ENCODE measurements at regions not wholly inside any gene's neighbourhood (a gene's known extent, or its start where the extent isn't known, plus 50 kb on each side); places are given as distances from the start of the nearest gene placed in this dataset.

- TF ChIP-seq USF2 (IDR thresholded peaks at IDR 0.05; ENCODE audit: borderline replicate concordance, low read depth, low read length) (no peak), TAF1 (IDR thresholded peaks at IDR 0.05; ENCODE audit: borderline replicate concordance, low read depth, low read length) (no peak), JUND (IDR thresholded peaks at IDR 0.05) (no peak), POLR2AphosphoS5 (IDR thresholded peaks at IDR 0.05; ENCODE audit: low read depth, low read length) (no peak), GATA2 (CRISPR knock-in tag; IDR thresholded peaks at IDR 0.05) (no peak), FOXM1 (IDR thresholded peaks at IDR 0.05; ENCODE audit: low read depth) (no peak), YY1 (IDR thresholded peaks at IDR 0.05; ENCODE audit: low read depth) (no peak), SIN3A (IDR thresholded peaks at IDR 0.05; ENCODE audit: borderline replicate concordance, low read depth, low read length) (no peak), REST (IDR thresholded peaks at IDR 0.05; ENCODE audit: low read depth, low read length) (no peak), MEF2A (IDR thresholded peaks at IDR 0.05; ENCODE audit: borderline replicate concordance, low read depth) (no peak), FOXJ3 (CRISPR knock-in tag; IDR thresholded peaks at IDR 0.05) (no peak), CHD2 (IDR thresholded peaks at IDR 0.05; ENCODE audit: low read length, partially characterized antibody) (no peak), ZBTB33 (IDR thresholded peaks at IDR 0.05; ENCODE audit: borderline replicate concordance, low read depth) (no peak), NFIC (IDR thresholded peaks at IDR 0.05; ENCODE audit: borderline replicate concordance) (no peak)
- no peak overlapping the region for H3K4me3 ChIP-seq (ENCODE audit: low read depth in 2 of 2, low read length in 1 of 2)
- no peaks in the 10 kb centered on the region for H4K20me1 ChIP-seq (ENCODE audit: insufficient read depth)
- H3K79me2 ChIP-seq (ENCODE audit: insufficient read depth) = no peaks in the 10 kb centered on the region
- no peak overlapping the region for H2AFZ ChIP-seq (ENCODE audit: low read depth)
- no peak for DNase-seq
- ChIA-PET CTCF (interaction anchor here (0.7 to 1.2 kb wide), 2 partner anchors 11 to 1288 kb away, joined by 3 read pairs; no protein-coding TSS in a partner anchor), POLR2A (no interaction called here)
- no peaks in the 10 kb centered on the region; a peak in 1 of 4 replicates for H3K4me1 ChIP-seq (ENCODE audit: control insufficient read depth in 1 of 2, insufficient read depth in 2 of 2, low read depth in 1 of 2, low read length in 1 of 2)
- no peak overlapping the region for H3K4me2 ChIP-seq
- H3K9me2 ChIP-seq = no peaks in the 10 kb centered on the region
- H3K36me3 ChIP-seq (replicated peaks in 1 of 2; ENCODE audit: control insufficient read depth in 1 of 2, insufficient read depth in 2 of 2, low read length in 1 of 2) = no peaks in the 10 kb centered on the region
- no peak overlapping the region for H3K27ac ChIP-seq (ENCODE audit: low read depth in 2 of 2, low read length in 1 of 2)
- no peaks in the 10 kb centered on the region for H3K9me3 ChIP-seq
- no peaks in the 10 kb centered on the region for H3K27me3 ChIP-seq (ENCODE audit: insufficient read depth)
- H3F3A ChIP-seq (replicated peaks; ENCODE audit: insufficient read depth) = no peaks in the 10 kb centered on the region
- no peak overlapping the region for H3K9ac ChIP-seq
These were observed 336.1 kb upstream of the TBX3 start for GRCh38 chr12:115020091-115020490.

Data from SK-N-SH (cell line).